H9 (cell line): ENCODE measurements at regions not wholly inside any gene's neighbourhood (a gene's known extent, or its start where the extent isn't known, plus 50 kb on each side); places are given as distances from the start of the nearest gene placed in this dataset.

ENCODE experiments used
- DNase-seq: peaks from one replicate; pipeline ENCODE4 v3.0.0-alpha.2; 2017
- H2AFZ ChIP-seq: one replicate; pipeline ENCODE4 v1.6.1; 2013; ENCODE audit warnings: mild to moderate bottlenecking, low read length, control low read depth, moderate library complexity
- H2AK5ac ChIP-seq: 2 replicates; pipeline ENCODE4 v1.6.1; 2013; ENCODE audit warnings: low read length, control low read depth, mixed read lengths; ENCODE audit not compliant: insufficient read length
- H2BK120ac ChIP-seq: one replicate; pipeline ENCODE4 v1.6.1; 2013; ENCODE audit warnings: low read depth, mild to moderate bottlenecking, low read length, control low read depth, inconsistent platforms; ENCODE audit not compliant: poor library complexity, severe bottlenecking
- H2BK12ac ChIP-seq: 2 replicates; pipeline ENCODE4 v1.6.1; 2013; ENCODE audit warnings: low read length, control low read depth, mixed read lengths, low read depth; ENCODE audit not compliant: insufficient read length
- H2BK15ac ChIP-seq: 2 replicates; pipeline ENCODE4 v1.6.1; 2013; ENCODE audit warnings: low read depth, low read length, control low read depth
- H2BK20ac ChIP-seq: one replicate; pipeline ENCODE4 v1.6.1; 2013; ENCODE audit warnings: low read depth, mild to moderate bottlenecking, low read length, control low read depth, inconsistent platforms; ENCODE audit not compliant: poor library complexity, severe bottlenecking
- H2BK5ac ChIP-seq: 2 replicates; pipeline ENCODE4 v1.6.1; 2013; ENCODE audit warnings: low read length, control low read depth, mixed read lengths; ENCODE audit not compliant: insufficient read length
- H3K14ac ChIP-seq: 2 replicates; pipeline ENCODE4 v1.6.1; 2013; ENCODE audit warnings: low read length, control low read depth; ENCODE audit not compliant: insufficient read depth
- H3K18ac ChIP-seq: 2 replicates; pipeline ENCODE4 v1.6.1; 2013; ENCODE audit warnings: low read depth, mild to moderate bottlenecking, mixed read lengths, low read length, control low read depth; ENCODE audit not compliant: insufficient read length
- H3K23ac ChIP-seq: 2 replicates; pipeline ENCODE4 v1.6.1; 2013; ENCODE audit warnings: low read length, control low read depth, mixed read lengths, low read depth; ENCODE audit not compliant: insufficient read length
- H3K23me2 ChIP-seq: 2 replicates; pipeline ENCODE4 v1.6.1; 2013; ENCODE audit warnings: low read depth, mild to moderate bottlenecking, mixed read lengths, low read length, control low read depth; ENCODE audit not compliant: insufficient read length, poor library complexity, severe bottlenecking
- H3K27ac ChIP-seq: 2 replicates; pipeline ENCODE4 v1.5.1; 2013; ENCODE audit warnings: low read length, control low read depth, mixed read lengths, low read depth; ENCODE audit not compliant: insufficient read length
- H3K27me3 ChIP-seq: 2 replicates; pipeline ENCODE4 v1.6.1; 2013; ENCODE audit warnings: low read length, control low read depth, inconsistent platforms; ENCODE audit not compliant: insufficient read depth
- H3K4ac ChIP-seq: 2 replicates; pipeline ENCODE4 v1.6.1; 2013; ENCODE audit warnings: low read depth, mild to moderate bottlenecking, control low read depth, inconsistent platforms, low read length, moderate library complexity
- H3K4me1 ChIP-seq: 2 replicates; pipeline ENCODE4 v1.6.1; 2013; ENCODE audit warnings: low read length, control low read depth, inconsistent platforms; ENCODE audit not compliant: insufficient read depth
- H3K4me2 ChIP-seq: 2 replicates; pipeline ENCODE4 v1.6.1; 2013; ENCODE audit warnings: low read length, control low read depth, mixed read lengths; ENCODE audit not compliant: insufficient read length, insufficient read depth
- H3K56ac ChIP-seq: 2 replicates; pipeline ENCODE4 v1.6.1; 2013; ENCODE audit warnings: low read depth, mild to moderate bottlenecking, mixed read lengths, low read length, control low read depth; ENCODE audit not compliant: insufficient read length
- H3K79me1 ChIP-seq: 2 replicates; pipeline ENCODE4 v1.6.1; 2013; ENCODE audit warnings: low read depth, mild to moderate bottlenecking, moderate library complexity, low read length, control low read depth, inconsistent platforms; ENCODE audit not compliant: insufficient read depth, poor library complexity, severe bottlenecking
- H3K79me2 ChIP-seq: 2 replicates; pipeline ENCODE4 v1.6.1; 2013; ENCODE audit warnings: low read length, control low read depth, inconsistent platforms; ENCODE audit not compliant: insufficient read depth
- H3K9ac ChIP-seq: 2 replicates; pipeline ENCODE4 v1.6.1; 2013; ENCODE audit warnings: low read length, control low read depth, mixed read lengths; ENCODE audit not compliant: insufficient read length; ENCODE audit errors: extremely low read depth
- H3K9me3 ChIP-seq: one replicate; pipeline ENCODE4 v1.6.1; 2013; ENCODE audit warnings: low read depth, low read length, inconsistent platforms; ENCODE audit not compliant: control insufficient read depth
- H3T11ph ChIP-seq: one replicate; pipeline ENCODE4 v1.6.1; 2013; ENCODE audit warnings: mild to moderate bottlenecking, low read length, control low read depth, inconsistent platforms
- H4K20me1 ChIP-seq: one replicate; pipeline ENCODE4 v1.6.1; 2013; ENCODE audit not compliant: control insufficient read depth, insufficient read length, insufficient read depth
- H4K5ac ChIP-seq: 2 replicates; pipeline ENCODE4 v1.6.1; 2013; ENCODE audit warnings: low read depth, mild to moderate bottlenecking, mixed read lengths, low read length, control low read depth; ENCODE audit not compliant: insufficient read length
- H4K8ac ChIP-seq: replicated peaks from 2 replicates; pipeline ENCODE4 v1.6.1; 2013; ENCODE audit warnings: low read length, control low read depth, mixed read lengths, low read depth; ENCODE audit not compliant: insufficient read length
- H4K91ac ChIP-seq: 2 replicates; pipeline ENCODE4 v1.6.1; 2013; ENCODE audit warnings: low read depth, mild to moderate bottlenecking, moderate library complexity, mixed read lengths, low read length, control low read depth; ENCODE audit not compliant: insufficient read length
- H3K27ac Mint-ChIP-seq, 3 experiments: 2 replicates in 2 of 3; 3 replicates in 1 of 3; pipeline ENCODE4 v1.8.0; 2020 to 2021; ENCODE audit warnings: mixed read lengths in 3 of 3, mild to moderate bottlenecking in 1 of 3, moderate library complexity in 1 of 3
- H3K27me3 Mint-ChIP-seq: 2 replicates; pipeline ENCODE4 v1.8.0; 2021; ENCODE audit warnings: low read depth, mild to moderate bottlenecking, moderate library complexity, mixed read lengths
- H3K36me3 Mint-ChIP-seq, 3 experiments: 2 replicates in 2 of 3; 3 replicates in 1 of 3; pipeline ENCODE4 v1.8.0; 2020 to 2021; ENCODE audit warnings: low read depth in 3 of 3, mixed read lengths in 3 of 3; ENCODE audit not compliant: insufficient read depth in 1 of 3
- H3K4me1 Mint-ChIP-seq, 2 experiments: 2 replicates each; pipeline ENCODE4 v1.8.0; 2020; ENCODE audit warnings: mixed read lengths in 2 of 2
- H3K4me3 Mint-ChIP-seq, 2 experiments: 2 replicates in 1 of 2; 3 replicates in 1 of 2; pipeline ENCODE4 v1.8.0; 2020 to 2021; ENCODE audit warnings: mild to moderate bottlenecking in 2 of 2, mixed read lengths in 2 of 2, moderate library complexity in 1 of 2
- H3K9me3 Mint-ChIP-seq, 2 experiments: 2 replicates in 1 of 2; 3 replicates in 1 of 2; pipeline ENCODE4 v1.8.0; 2020; ENCODE audit warnings: mild to moderate bottlenecking in 2 of 2, mixed read lengths in 2 of 2, moderate library complexity in 1 of 2
- WGBS: extraction: QIAGEN DNeasy Blood & Tissue Kit; methylation state at CpG from one replicate; pipeline ENCODE4 v1.1.7; 2013; ENCODE audit warnings: missing lambda C conversion rate, low lambda C conversion rate, mixed read lengths; ENCODE audit not compliant: insufficient read length; ENCODE audit errors: extremely low coverage; 5-methylcytosine and 5-hydroxymethylcytosine counted together
- TF ChIP-seq, protein P1 (sequence below): fragments of 200-600 bp; sonication (generic); conservative IDR thresholded peaks from 3 replicates; pipeline ENCODE4 v1.8.0; 2021; ENCODE audit warnings: antibody characterized with exemption, mild to moderate bottlenecking

DNA sequence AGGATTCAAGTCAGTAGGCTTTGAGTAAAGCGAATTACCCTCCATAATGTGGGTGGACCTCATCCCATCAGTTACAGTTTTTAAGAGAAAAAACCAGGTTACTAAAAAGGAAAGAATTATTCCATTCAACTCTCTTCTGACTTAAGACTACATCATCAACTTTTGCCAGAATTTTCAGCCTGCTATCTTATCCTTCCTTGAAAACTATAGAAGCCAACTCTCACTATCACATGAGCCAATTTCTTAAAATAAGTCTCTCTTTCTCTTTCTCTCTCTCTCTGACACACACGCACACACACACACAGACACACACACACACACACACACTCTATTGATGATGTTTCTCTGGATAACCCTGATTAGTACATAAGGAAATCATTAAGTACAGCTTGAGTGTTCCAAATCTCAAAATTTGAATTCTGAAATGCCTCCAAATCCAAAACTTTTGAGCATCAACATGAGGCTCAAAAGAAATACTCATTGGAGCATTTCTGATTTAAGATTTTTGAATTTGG, 217.0 kb upstream of the PRR20A start:
- H3K9ac ChIP-seq = no peak overlapping the region
- no peak overlapping the region for H2BK120ac ChIP-seq
- H2BK5ac ChIP-seq = no peak overlapping the region
- H2AFZ ChIP-seq = no peak overlapping the region
- H4K8ac ChIP-seq = no peak overlapping the region
- H3K18ac ChIP-seq = no peak overlapping the region
- no peaks in the 10 kb centered on the region for H3K9me3 ChIP-seq
- no peaks in the 10 kb centered on the region for H3K23me2 ChIP-seq
- Mint-ChIP-seq H3K27ac (no peak overlapping the region), H3K9me3 (no peaks in the 10 kb centered on the region; a peak in 1 of 5 replicates), H3K36me3 (no peaks in the 10 kb centered on the region), H3K27me3 (no peaks in the 10 kb centered on the region), H3K4me1 (no peaks in the 10 kb centered on the region; a peak in 1 of 4 replicates), H3K4me3 (no peak overlapping the region)
- H3K56ac ChIP-seq = no peak overlapping the region
- no peaks in the 10 kb centered on the region for H3K27me3 ChIP-seq
- H4K91ac ChIP-seq = no peak overlapping the region
- no peak overlapping the region for H3T11ph ChIP-seq
- no peaks in the 10 kb centered on the region for H3K79me1 ChIP-seq
- no peak overlapping the region for H2BK15ac ChIP-seq
- no peak overlapping the region for H3K23ac ChIP-seq
- H2AK5ac ChIP-seq = no peak overlapping the region
- H3K14ac ChIP-seq = no peak overlapping the region
- TF ChIP-seq, protein P1, sequence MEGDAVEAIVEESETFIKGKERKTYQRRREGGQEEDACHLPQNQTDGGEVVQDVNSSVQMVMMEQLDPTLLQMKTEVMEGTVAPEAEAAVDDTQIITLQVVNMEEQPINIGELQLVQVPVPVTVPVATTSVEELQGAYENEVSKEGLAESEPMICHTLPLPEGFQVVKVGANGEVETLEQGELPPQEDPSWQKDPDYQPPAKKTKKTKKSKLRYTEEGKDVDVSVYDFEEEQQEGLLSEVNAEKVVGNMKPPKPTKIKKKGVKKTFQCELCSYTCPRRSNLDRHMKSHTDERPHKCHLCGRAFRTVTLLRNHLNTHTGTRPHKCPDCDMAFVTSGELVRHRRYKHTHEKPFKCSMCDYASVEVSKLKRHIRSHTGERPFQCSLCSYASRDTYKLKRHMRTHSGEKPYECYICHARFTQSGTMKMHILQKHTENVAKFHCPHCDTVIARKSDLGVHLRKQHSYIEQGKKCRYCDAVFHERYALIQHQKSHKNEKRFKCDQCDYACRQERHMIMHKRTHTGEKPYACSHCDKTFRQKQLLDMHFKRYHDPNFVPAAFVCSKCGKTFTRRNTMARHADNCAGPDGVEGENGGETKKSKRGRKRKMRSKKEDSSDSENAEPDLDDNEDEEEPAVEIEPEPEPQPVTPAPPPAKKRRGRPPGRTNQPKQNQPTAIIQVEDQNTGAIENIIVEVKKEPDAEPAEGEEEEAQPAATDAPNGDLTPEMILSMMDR = no peak
- no peak overlapping the region for H4K5ac ChIP-seq
- no peaks in the 10 kb centered on the region for H3K4me1 ChIP-seq
- no peak overlapping the region for H2BK12ac ChIP-seq
- no peak overlapping the region for H3K27ac ChIP-seq
- no CpG with 5 or more reads among the region's 2 CpGs for WGBS
- H3K4me2 ChIP-seq = no peak overlapping the region
- H4K20me1 ChIP-seq = no peaks in the 10 kb centered on the region
- H3K4ac ChIP-seq = no peak overlapping the region
- no peak overlapping the region for H2BK20ac ChIP-seq
- DNase-seq = no peak
- H3K79me2 ChIP-seq = no peaks in the 10 kb centered on the region
